ENCODE measurements at regions not wholly inside any gene's neighbourhood (a gene's known extent, or its start where the extent isn't known, plus 50 kb on each side); places are given as distances from the start of the nearest gene placed in this dataset.

DNA sequence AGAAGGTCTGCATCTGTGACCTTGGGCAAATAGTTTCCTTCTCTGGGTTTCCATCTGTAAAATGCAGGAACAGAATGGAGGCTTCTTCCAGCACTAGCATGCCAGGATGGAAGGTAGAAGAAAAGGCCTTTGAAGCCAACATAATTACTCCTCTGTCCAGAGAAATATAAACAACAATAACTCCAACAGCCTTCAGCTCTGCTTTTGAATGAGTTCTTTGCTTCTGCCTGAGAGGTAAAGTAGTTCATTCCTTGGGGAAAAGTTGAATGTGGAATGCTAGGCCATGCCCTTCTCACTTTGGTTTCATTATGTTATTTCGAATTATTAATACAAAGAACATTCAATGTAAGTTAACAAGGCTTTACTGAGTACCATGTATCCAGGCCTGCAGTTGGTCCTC lies 61.2 kb upstream of the BLID start:
- Mint-ChIP-seq H3K27me3 (peaks cover 1% of the 10 kb centered on the region), H3K4me3 (no peak overlapping the region), H3K9me3 (no peaks in the 10 kb centered on the region), H3K27ac (no peak overlapping the region), H3K4me1 (ENCODE audit: unreplicated experiment) (peaks cover 14% of the 10 kb centered on the region), H3K36me3 (peaks cover 5% of the 10 kb centered on the region)
- TF ChIP-seq, protein P1, sequence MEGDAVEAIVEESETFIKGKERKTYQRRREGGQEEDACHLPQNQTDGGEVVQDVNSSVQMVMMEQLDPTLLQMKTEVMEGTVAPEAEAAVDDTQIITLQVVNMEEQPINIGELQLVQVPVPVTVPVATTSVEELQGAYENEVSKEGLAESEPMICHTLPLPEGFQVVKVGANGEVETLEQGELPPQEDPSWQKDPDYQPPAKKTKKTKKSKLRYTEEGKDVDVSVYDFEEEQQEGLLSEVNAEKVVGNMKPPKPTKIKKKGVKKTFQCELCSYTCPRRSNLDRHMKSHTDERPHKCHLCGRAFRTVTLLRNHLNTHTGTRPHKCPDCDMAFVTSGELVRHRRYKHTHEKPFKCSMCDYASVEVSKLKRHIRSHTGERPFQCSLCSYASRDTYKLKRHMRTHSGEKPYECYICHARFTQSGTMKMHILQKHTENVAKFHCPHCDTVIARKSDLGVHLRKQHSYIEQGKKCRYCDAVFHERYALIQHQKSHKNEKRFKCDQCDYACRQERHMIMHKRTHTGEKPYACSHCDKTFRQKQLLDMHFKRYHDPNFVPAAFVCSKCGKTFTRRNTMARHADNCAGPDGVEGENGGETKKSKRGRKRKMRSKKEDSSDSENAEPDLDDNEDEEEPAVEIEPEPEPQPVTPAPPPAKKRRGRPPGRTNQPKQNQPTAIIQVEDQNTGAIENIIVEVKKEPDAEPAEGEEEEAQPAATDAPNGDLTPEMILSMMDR (conservative IDR thresholded peaks at IDR 0.05) = no peak
- no peak for DNase-seq (ENCODE audit: extremely low spot score, unreplicated experiment)

DNA sequence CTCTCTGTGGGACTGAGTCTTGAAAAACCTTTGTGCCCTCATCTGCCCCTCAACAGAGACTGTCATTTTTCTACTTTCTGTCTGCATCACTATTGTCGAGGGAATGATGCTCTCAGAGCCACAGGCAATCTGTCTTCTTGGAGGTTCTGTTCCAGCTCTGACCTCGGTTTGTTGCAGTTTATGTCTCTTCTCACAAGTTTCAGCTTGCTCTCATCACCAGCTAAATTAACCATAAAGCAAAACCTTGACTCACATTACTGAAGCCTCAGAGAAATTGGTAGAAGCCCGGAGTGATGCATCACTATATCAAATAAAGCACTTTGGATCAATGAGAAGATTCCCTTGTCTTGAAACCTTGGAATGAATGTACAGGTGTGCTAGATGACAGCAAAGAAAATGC lies 60.6 kb upstream of the BLID start:
- Mint-ChIP-seq H3K4me3 (no peak overlapping the region), H3K27ac (no peak overlapping the region), H3K4me1 (ENCODE audit: unreplicated experiment) (peaks cover 14% of the 10 kb centered on the region), H3K36me3 (peaks cover 5% of the 10 kb centered on the region), H3K9me3 (no peaks in the 10 kb centered on the region), H3K27me3 (no peaks in the 10 kb centered on the region)
- DNase-seq (ENCODE audit: extremely low spot score, unreplicated experiment) = no peak
- TF ChIP-seq, protein P1 (conservative IDR thresholded peaks at IDR 0.05) = no peak

DNA sequence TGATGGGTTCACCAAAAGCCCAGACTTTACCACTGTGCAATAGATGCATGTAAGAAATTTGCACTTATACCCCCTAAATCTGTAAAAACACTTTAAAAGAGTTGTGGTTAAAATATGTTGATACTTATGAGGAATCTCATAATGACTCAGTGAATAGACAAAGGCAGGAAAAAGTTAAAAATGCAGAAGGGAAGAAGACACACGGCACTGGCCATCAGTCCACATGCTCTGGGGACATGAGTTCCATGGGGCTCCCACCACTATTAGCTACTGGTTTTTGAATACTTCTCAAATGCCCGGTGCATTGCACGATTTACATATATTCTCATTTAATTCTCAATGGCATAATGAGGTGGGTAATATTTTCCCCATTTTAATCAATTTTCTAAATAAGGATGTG lies 59.3 kb upstream of the BLID start:
- no peak for DNase-seq (ENCODE audit: extremely low spot score, unreplicated experiment)
- TF ChIP-seq, protein P1 (conservative IDR thresholded peaks at IDR 0.05) = no peak
- H3K27me3 Mint-ChIP-seq = no peaks in the 10 kb centered on the region
- H3K36me3 Mint-ChIP-seq = peaks cover 8% of the 10 kb centered on the region
- no peak overlapping the region for H3K27ac Mint-ChIP-seq
- H3K9me3 Mint-ChIP-seq = no peaks in the 10 kb centered on the region
- H3K4me3 Mint-ChIP-seq = no peak overlapping the region
- peaks cover 14% of the 10 kb centered on the region for H3K4me1 Mint-ChIP-seq (ENCODE audit: unreplicated experiment)

DNA sequence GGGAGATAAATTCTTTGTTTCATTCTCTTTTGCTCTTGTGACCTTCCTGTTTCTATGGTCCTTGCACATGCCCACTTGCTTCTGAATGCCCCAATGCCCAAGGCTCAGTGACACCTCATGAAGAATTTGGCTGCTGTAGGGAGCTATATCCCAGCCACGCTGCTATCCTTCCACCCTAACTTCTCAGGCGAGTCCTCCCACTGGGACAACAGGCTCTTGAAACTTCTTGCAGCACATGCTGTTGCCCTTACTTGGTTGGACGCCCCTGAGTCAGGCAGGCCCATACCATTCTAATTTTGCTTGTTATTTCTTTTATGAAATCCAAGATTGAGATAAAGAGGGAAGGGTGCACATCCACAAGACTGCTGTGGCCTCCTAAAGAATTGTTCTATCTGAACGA lies 57.6 kb upstream of the BLID start:
- Mint-ChIP-seq H3K4me1 (ENCODE audit: unreplicated experiment) (peaks cover 4% of the 10 kb centered on the region), H3K4me3 (no peak overlapping the region), H3K27ac (no peak overlapping the region), H3K27me3 (no peaks in the 10 kb centered on the region), H3K36me3 (peaks cover 8% of the 10 kb centered on the region), H3K9me3 (no peaks in the 10 kb centered on the region)
- no peak for DNase-seq (ENCODE audit: extremely low spot score, unreplicated experiment)
- TF ChIP-seq, protein P1 (conservative IDR thresholded peaks at IDR 0.05) = no peak

DNA sequence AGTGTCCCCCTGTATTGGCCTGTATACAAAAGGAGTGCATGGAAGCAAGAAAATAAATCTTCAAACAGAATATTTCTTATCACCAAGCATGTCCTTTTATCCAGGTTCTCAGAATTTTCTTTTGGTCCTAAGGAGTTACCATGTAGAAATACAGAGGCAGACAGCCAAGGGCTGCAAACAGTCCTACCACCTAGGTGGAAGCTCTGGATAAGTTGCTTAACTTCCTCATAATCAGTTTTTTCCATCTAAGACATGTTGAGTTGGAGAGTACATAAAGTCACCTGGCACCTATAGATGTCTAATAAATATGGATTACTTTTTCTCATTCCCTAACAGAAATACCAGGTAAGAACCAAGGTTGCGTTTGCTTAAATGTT lies 57.0 kb upstream of the BLID start:
- Mint-ChIP-seq H3K36me3 (peaks cover 4% of the 10 kb centered on the region), H3K27ac (no peak overlapping the region), H3K27me3 (no peaks in the 10 kb centered on the region), H3K4me1 (ENCODE audit: unreplicated experiment) (peaks cover 4% of the 10 kb centered on the region), H3K9me3 (no peaks in the 10 kb centered on the region), H3K4me3 (no peak overlapping the region)
- TF ChIP-seq, protein P1 (conservative IDR thresholded peaks at IDR 0.05) = no peak
- no peak for DNase-seq (ENCODE audit: extremely low spot score, unreplicated experiment)

All from type B pancreatic cell (in vitro differentiated cells).